CD14-positive monocyte (primary cell): ENCODE measurements at regions not wholly inside any gene's neighbourhood (a gene's known extent, or its start where the extent isn't known, plus 50 kb on each side); places are given as distances from the start of the nearest gene placed in this dataset.
"Not testable (repeated sequence)": the region's sequence is repeated elsewhere in the genome, so short reads cannot be mapped to it uniquely, and the experiment has no call there.

Experiments
- DNase-seq, 3 donors: peaks; one replicate each; pipeline ENCODE4 v3.0.0-alpha.2; 2011 to 2022
- H2AFZ ChIP-seq: 2 replicates; pipeline ENCODE4 v1.6.0; 2012; ENCODE audit warnings: mild to moderate bottlenecking, low read depth, low read length, inconsistent platforms; ENCODE audit not compliant: insufficient read depth, poor library complexity, severe bottlenecking
- H3K27ac ChIP-seq, 2 donors: 1 replicate in 1 of 2; 2 replicates in 1 of 2; pipeline ENCODE4 v1.5.1; 2012 to 2013; ENCODE audit warnings: low read length in 2 of 2, control low read depth in 1 of 2, inconsistent platforms in 1 of 2, low read depth in 1 of 2, mild to moderate bottlenecking in 1 of 2
- H3K27me3 ChIP-seq, 2 donors: one replicate each; pipeline versions ENCODE4 v1.6.0 to v1.6.1; 2011 to 2013; ENCODE audit warnings: low read length in 2 of 2; ENCODE audit not compliant: control insufficient read depth in 2 of 2, insufficient read depth in 2 of 2
- H3K36me3 ChIP-seq, 2 donors: replicated peaks in 1 of 2; 1 replicate in 1 of 2; 2 replicates in 1 of 2; pipeline versions ENCODE4 v1.5.1 to v1.6.1; 2012 to 2013; ENCODE audit warnings: low read length in 2 of 2, control low read depth in 1 of 2, inconsistent platforms in 1 of 2, mild to moderate bottlenecking in 1 of 2; ENCODE audit not compliant: insufficient read depth in 2 of 2, control insufficient read depth in 1 of 2
- H3K4me1 ChIP-seq, 2 donors: 1 replicate in 1 of 2; 2 replicates in 1 of 2; pipeline versions ENCODE4 v1.5.1 to v1.6.1; 2012 to 2013; ENCODE audit warnings: low read length in 2 of 2, control low read depth in 1 of 2, inconsistent platforms in 1 of 2, mild to moderate bottlenecking in 1 of 2, moderate library complexity in 1 of 2; ENCODE audit not compliant: insufficient read depth in 2 of 2, control insufficient read depth in 1 of 2
- H3K4me2 ChIP-seq: replicated peaks from 2 replicates; pipeline ENCODE3; 2012; ENCODE audit warnings: low read length, moderate library complexity, mild to moderate bottlenecking; ENCODE audit not compliant: poor library complexity, severe bottlenecking; ENCODE audit errors: extremely low read depth
- H3K4me3 ChIP-seq, 3 experiments: fragments of 200-600 bp in 1 of 3; sonication (generic) in 1 of 3; replicated peaks in 1 of 3; 1 replicate in 2 of 3; 2 replicates in 1 of 3; pipeline ENCODE4 v1.5.1; 2011 to 2013; ENCODE audit warnings: low read length in 3 of 3, mild to moderate bottlenecking in 3 of 3, control low read depth in 2 of 3, low read depth in 2 of 3, inconsistent platforms in 1 of 3, moderate library complexity in 1 of 3
- H3K79me2 ChIP-seq: 2 replicates; pipeline ENCODE4 v1.6.0; 2012; ENCODE audit warnings: mild to moderate bottlenecking, control low read depth, inconsistent platforms, low read length, moderate library complexity; ENCODE audit not compliant: insufficient read depth
- H3K9ac ChIP-seq: 2 replicates; pipeline ENCODE4 v1.6.0; 2017; ENCODE audit warnings: low read length, mild to moderate bottlenecking; ENCODE audit not compliant: insufficient read depth, poor library complexity, severe bottlenecking
- H3K9me3 ChIP-seq, 2 donors: replicated peaks in 1 of 2; 1 replicate in 1 of 2; 2 replicates in 1 of 2; pipeline versions ENCODE4 v1.5.1 to v1.6.1; 2012 to 2013; ENCODE audit warnings: low read length in 2 of 2, control low read depth in 1 of 2; ENCODE audit not compliant: control insufficient read depth in 1 of 2, insufficient read depth in 1 of 2
- H4K20me1 ChIP-seq: 2 replicates; pipeline ENCODE4 v1.6.0; 2012; ENCODE audit warnings: mild to moderate bottlenecking, low read length, control low read depth, moderate library complexity; ENCODE audit not compliant: insufficient read depth
- H3K27ac Mint-ChIP-seq, 7 donors: one replicate each; pipeline ENCODE4 v1.8.0; 2020; ENCODE audit warnings: mild to moderate bottlenecking in 7 of 7, mixed read lengths in 7 of 7, moderate library complexity in 6 of 7, inconsistent platforms in 2 of 7
- H3K27me3 Mint-ChIP-seq, 3 donors: one replicate each; pipeline ENCODE4 v1.8.0; 2021 to 2022; ENCODE audit warnings: low read depth in 3 of 3, mild to moderate bottlenecking in 3 of 3, mixed read lengths in 3 of 3, moderate library complexity in 3 of 3, inconsistent platforms in 1 of 3
- H3K36me3 Mint-ChIP-seq, 2 donors: one replicate each; pipeline ENCODE4 v1.8.0; 2020; ENCODE audit warnings: mixed read lengths in 2 of 2, inconsistent platforms in 1 of 2, mild to moderate bottlenecking in 1 of 2
- H3K4me1 Mint-ChIP-seq: one replicate; pipeline ENCODE4 v1.8.0; 2020; ENCODE audit warnings: mild to moderate bottlenecking, mixed read lengths
- H3K4me3 Mint-ChIP-seq, 2 donors: one replicate each; pipeline ENCODE4 v1.8.0; 2020; ENCODE audit warnings: mild to moderate bottlenecking in 2 of 2, mixed read lengths in 2 of 2, moderate library complexity in 1 of 2
- H3K9me3 Mint-ChIP-seq, 7 donors: one replicate each; pipeline ENCODE4 v1.8.0; 2020 to 2022; ENCODE audit warnings: mixed read lengths in 7 of 7, mild to moderate bottlenecking in 6 of 7, moderate library complexity in 6 of 7, inconsistent platforms in 2 of 7
- WGBS: methylation state at CpG from one replicate; pipeline ENCODE4 v1.1.5; 2013; ENCODE audit warnings: missing lambda C conversion rate; ENCODE audit not compliant: insufficient coverage; 5-methylcytosine and 5-hydroxymethylcytosine counted together
- intact Hi-C, 2 donors: fragments of 100-400 bp; cut with micrococcal nuclease; formaldehyde crosslinking; loops; one replicate each; pipeline versions ENCODE4 v1.15.0 to v1.15.1; 2023
- TF ChIP-seq, protein P1 (sequence below): fragments of 200-600 bp; IDR thresholded peaks from one replicate; pipeline ENCODE4 v1.8.0; 2022; ENCODE audit warnings: antibody characterized with exemption, mild to moderate bottlenecking

DNA sequence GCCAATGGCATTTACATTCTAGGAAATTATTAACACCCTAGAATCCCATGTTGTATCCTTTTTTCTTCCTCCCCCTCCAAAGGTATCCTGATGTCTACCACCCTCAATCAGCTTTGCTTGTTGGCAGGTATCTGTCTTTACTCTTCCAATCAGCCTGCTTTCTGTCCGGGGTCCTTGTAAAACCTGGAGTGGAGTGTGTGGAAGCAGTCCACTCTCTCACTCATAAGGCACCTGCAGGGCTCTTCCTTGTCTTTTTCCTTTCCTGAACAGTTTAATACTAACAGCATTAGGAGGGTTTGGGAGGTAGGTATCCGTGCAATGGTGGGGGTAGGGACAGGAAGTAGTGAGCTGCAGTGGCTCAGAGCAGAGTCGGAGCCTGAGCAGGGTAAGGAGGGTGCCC, 193.4 kb downstream of the BARX2 start:
- intact Hi-C loops: no loop called here
- H3K9me3 Mint-ChIP-seq: peaks cover 2 to 18% (median 13%) of the 10 kb centered on the region in 7 donors
- no peaks in the 10 kb centered on the region for H4K20me1 ChIP-seq

GRCh38 chr11:129572667-129573066, 197.0 kb downstream of the BARX2 start:
- intact Hi-C loops, H3K4me2 ChIP-seq, H2AFZ ChIP-seq, H3K27me3 Mint-ChIP-seq, H3K27me3 ChIP-seq, H3K36me3 ChIP-seq, H3K27ac ChIP-seq, H3K4me1 ChIP-seq, H4K20me1 ChIP-seq, DNase-seq, H3K79me2 ChIP-seq, H3K4me3 Mint-ChIP-seq, H3K9ac ChIP-seq, H3K4me1 Mint-ChIP-seq, H3K4me3 ChIP-seq, H3K36me3 Mint-ChIP-seq: not testable (repeated sequence)
- peaks cover 31 to 38% of the 10 kb centered on the region in 2 donors for H3K9me3 ChIP-seq
- H3K27ac Mint-ChIP-seq: peak overlapping the region in 1 of 7 donors; percentile 43
- 98% methylated on average over 8 of the region's 8 CpGs for WGBS
- peaks cover 16 to 35% (median 27%) of the 10 kb centered on the region in 7 donors for H3K9me3 Mint-ChIP-seq

More for the DNA sequence above, 193.4 kb downstream of the BARX2 start:
- Histone ChIP-seq H2AFZ (no peak overlapping the region), H3K9ac (no peak overlapping the region), H3K4me1 (no peaks in the 10 kb centered on the region), H3K36me3 (no peaks in the 10 kb centered on the region), H3K9me3 (peaks cover 14 to 19% of the 10 kb centered on the region in 2 donors), H3K27me3 (no peaks in the 10 kb centered on the region), H3K4me3 (no peak overlapping the region), H3K79me2 (no peaks in the 10 kb centered on the region), H3K27ac (no peak overlapping the region), H3K4me2 (no peak overlapping the region)
- TF ChIP-seq, protein P1, sequence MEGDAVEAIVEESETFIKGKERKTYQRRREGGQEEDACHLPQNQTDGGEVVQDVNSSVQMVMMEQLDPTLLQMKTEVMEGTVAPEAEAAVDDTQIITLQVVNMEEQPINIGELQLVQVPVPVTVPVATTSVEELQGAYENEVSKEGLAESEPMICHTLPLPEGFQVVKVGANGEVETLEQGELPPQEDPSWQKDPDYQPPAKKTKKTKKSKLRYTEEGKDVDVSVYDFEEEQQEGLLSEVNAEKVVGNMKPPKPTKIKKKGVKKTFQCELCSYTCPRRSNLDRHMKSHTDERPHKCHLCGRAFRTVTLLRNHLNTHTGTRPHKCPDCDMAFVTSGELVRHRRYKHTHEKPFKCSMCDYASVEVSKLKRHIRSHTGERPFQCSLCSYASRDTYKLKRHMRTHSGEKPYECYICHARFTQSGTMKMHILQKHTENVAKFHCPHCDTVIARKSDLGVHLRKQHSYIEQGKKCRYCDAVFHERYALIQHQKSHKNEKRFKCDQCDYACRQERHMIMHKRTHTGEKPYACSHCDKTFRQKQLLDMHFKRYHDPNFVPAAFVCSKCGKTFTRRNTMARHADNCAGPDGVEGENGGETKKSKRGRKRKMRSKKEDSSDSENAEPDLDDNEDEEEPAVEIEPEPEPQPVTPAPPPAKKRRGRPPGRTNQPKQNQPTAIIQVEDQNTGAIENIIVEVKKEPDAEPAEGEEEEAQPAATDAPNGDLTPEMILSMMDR: no peak
- no peak overlapping the region for H3K27ac Mint-ChIP-seq
- H3K4me3 Mint-ChIP-seq: no peak overlapping the region
- peaks cover 2 to 5% (median 2%) of the 10 kb centered on the region in 3 donors for H3K27me3 Mint-ChIP-seq
- WGBS: 80% methylated on average over 1 of the region's 3 CpGs
- H3K36me3 Mint-ChIP-seq: no peaks in the 10 kb centered on the region
- no peak for DNase-seq
- no peaks in the 10 kb centered on the region for H3K4me1 Mint-ChIP-seq
